ENCODE measurements at regions not wholly inside any gene's neighbourhood (a gene's known extent, or its start where the extent isn't known, plus 50 kb on each side); places are given as distances from the start of the nearest gene placed in this dataset.
"Not testable (repeated sequence)": the region's sequence is repeated elsewhere in the genome, so short reads cannot be mapped to it uniquely, and the experiment has no call there.

GRCh38 chr6:81950877-81951276 lies 198.4 kb upstream of the TENT5A start:
- no peak for DNase-seq

- no peak for DNase-seq
Measured at GRCh38 chr6:81948861-81949260, 196.4 kb upstream of the TENT5A start.

- DNase-seq, result not testable (repeated sequence)
Measured at GRCh38 chr6:81948196-81948595, 195.7 kb upstream of the TENT5A start.

GRCh38 chr6:81944661-81945060 lies 192.2 kb upstream of the TENT5A start:
- DNase-seq, result no peak

- DNase-seq, result not testable (repeated sequence)
Measured at GRCh38 chr6:81942842-81943241, 190.4 kb upstream of the TENT5A start.

GRCh38 chr6:81942067-81942370 lies 189.5 kb upstream of the TENT5A start:
- no peak for DNase-seq

- DNase-seq, result no peak
Measured at GRCh38 chr6:81940451-81940985, 188.0 kb upstream of the TENT5A start.

GRCh38 chr6:81939766-81940165 lies 187.3 kb upstream of the TENT5A start:
- no peak for DNase-seq

- DNase-seq, result no peak
Measured at GRCh38 chr6:81938991-81939732, 186.7 kb upstream of the TENT5A start.

- DNase-seq, result no peak
Measured at GRCh38 chr6:81938014-81938856, 185.8 kb upstream of the TENT5A start.

- no peak for DNase-seq
Measured at GRCh38 chr6:81937296-81937937, 184.9 kb upstream of the TENT5A start.

GRCh38 chr6:81934936-81935335 lies 182.5 kb upstream of the TENT5A start:
- DNase-seq, result no peak

GRCh38 chr6:81933608-81934051 lies 181.1 kb upstream of the TENT5A start:
- DNase-seq, result no peak

- no peak for DNase-seq
Measured at GRCh38 chr6:81933089-81933488, 180.6 kb upstream of the TENT5A start.

- not testable (repeated sequence) for DNase-seq
Measured at GRCh38 chr6:81932448-81932847, 180.0 kb upstream of the TENT5A start.

GRCh38 chr6:81929828-81930227 lies 177.3 kb upstream of the TENT5A start:
- DNase-seq, result no peak

- DNase-seq, result no peak
Measured at GRCh38 chr6:81925201-81925600, 172.7 kb upstream of the TENT5A start.

GRCh38 chr6:81909981-81910900 lies 157.8 kb upstream of the TENT5A start:
- no peak for DNase-seq

- DNase-seq, result no peak
Measured at GRCh38 chr6:81909162-81909561, 156.7 kb upstream of the TENT5A start.

GRCh38 chr6:81906709-81907204 lies 154.3 kb upstream of the TENT5A start:
- DNase-seq, result no peak

GRCh38 chr6:81906041-81906440 lies 153.6 kb upstream of the TENT5A start:
- no peak for DNase-seq

GRCh38 chr6:81901551-81901966 lies 149.1 kb upstream of the TENT5A start:
- no peak for DNase-seq
